ENCODE measurements at regions not wholly inside any gene's neighbourhood (a gene's known extent, or its start where the extent isn't known, plus 50 kb on each side); places are given as distances from the start of the nearest gene placed in this dataset.

GRCh38 chr5:57676222-57677098 is 193.8 kb upstream of the ACTBL2 start:
- H3K36me3 Mint-ChIP-seq: no peaks in the 10 kb centered on the region
- no peak overlapping the region for H3K27ac Mint-ChIP-seq
- no peak overlapping the region for H3K4me3 Mint-ChIP-seq
- no peak for ATAC-seq (ENCODE audit: low read depth)
- H3K9me3 Mint-ChIP-seq: no peaks in the 10 kb centered on the region
- H3K27me3 Mint-ChIP-seq: no peaks in the 10 kb centered on the region
- POLR2A ChIA-PET: no interaction called here
- DNase-seq: no peak
- H3K4me1 Mint-ChIP-seq: no peaks in the 10 kb centered on the region

- no peaks in the 10 kb centered on the region for H3K4me1 Mint-ChIP-seq
- POLR2A ChIA-PET: no interaction called here
- no peaks in the 10 kb centered on the region for H3K27me3 Mint-ChIP-seq
- H3K4me3 Mint-ChIP-seq: no peak overlapping the region
- H3K9me3 Mint-ChIP-seq: no peaks in the 10 kb centered on the region
- ATAC-seq (ENCODE audit: low read depth) (no peak), DNase-seq (no peak)
- no peak overlapping the region for H3K27ac Mint-ChIP-seq
- no peaks in the 10 kb centered on the region for H3K36me3 Mint-ChIP-seq
Observed at GRCh38 chr5:57675236-57675635, 192.6 kb upstream of the ACTBL2 start.

- POLR2A ChIA-PET: no interaction called here
- H3K4me1 Mint-ChIP-seq: no peaks in the 10 kb centered on the region
- no peaks in the 10 kb centered on the region for H3K36me3 Mint-ChIP-seq
- DNase-seq: no peak
- no peak overlapping the region for H3K4me3 Mint-ChIP-seq
- no peaks in the 10 kb centered on the region for H3K9me3 Mint-ChIP-seq
- H3K27me3 Mint-ChIP-seq: peaks cover 4% of the 10 kb centered on the region
- H3K27ac Mint-ChIP-seq: no peak overlapping the region
- ATAC-seq (ENCODE audit: low read depth): no peak
Observed at GRCh38 chr5:57671371-57671770, 188.8 kb upstream of the ACTBL2 start.

GRCh38 chr5:57666582-57666981 is 184.0 kb upstream of the ACTBL2 start:
- POLR2A ChIA-PET: no interaction called here
- no peaks in the 10 kb centered on the region for H3K36me3 Mint-ChIP-seq
- H3K4me1 Mint-ChIP-seq: no peaks in the 10 kb centered on the region
- no peak overlapping the region for H3K4me3 Mint-ChIP-seq
- no peak overlapping the region for H3K27ac Mint-ChIP-seq
- no peaks in the 10 kb centered on the region for H3K9me3 Mint-ChIP-seq
- no peak for ATAC-seq (ENCODE audit: low read depth)
- peaks cover 7% of the 10 kb centered on the region for H3K27me3 Mint-ChIP-seq
- no peak for DNase-seq

GRCh38 chr5:57665146-57665936 is 182.7 kb upstream of the ACTBL2 start:
- H3K36me3 Mint-ChIP-seq: no peaks in the 10 kb centered on the region
- POLR2A ChIA-PET: no interaction called here
- no peak overlapping the region for H3K4me3 Mint-ChIP-seq
- ATAC-seq (ENCODE audit: low read depth) (no peak), DNase-seq (no peak)
- no peak overlapping the region for H3K27ac Mint-ChIP-seq
- H3K9me3 Mint-ChIP-seq: no peaks in the 10 kb centered on the region
- no peaks in the 10 kb centered on the region for H3K4me1 Mint-ChIP-seq
- H3K27me3 Mint-ChIP-seq: peaks cover 7% of the 10 kb centered on the region

- Mint-ChIP-seq H3K27me3 (peaks cover 7% of the 10 kb centered on the region), H3K36me3 (no peaks in the 10 kb centered on the region), H3K4me3 (no peak overlapping the region), H3K9me3 (no peaks in the 10 kb centered on the region), H3K4me1 (no peaks in the 10 kb centered on the region), H3K27ac (no peak overlapping the region)
- POLR2A ChIA-PET: no interaction called here
- DNase-seq (no peak), ATAC-seq (ENCODE audit: low read depth) (no peak)
Observed at GRCh38 chr5:57664700-57665099, 182.1 kb upstream of the ACTBL2 start.

- Mint-ChIP-seq H3K4me3 (no peak overlapping the region), H3K9me3 (no peaks in the 10 kb centered on the region), H3K27ac (no peak overlapping the region), H3K36me3 (no peaks in the 10 kb centered on the region), H3K4me1 (no peaks in the 10 kb centered on the region), H3K27me3 (peaks cover 3% of the 10 kb centered on the region)
- no peak for DNase-seq
- no peak for ATAC-seq (ENCODE audit: low read depth)
- POLR2A ChIA-PET: no interaction called here
Observed at GRCh38 chr5:57663466-57663865, 180.9 kb upstream of the ACTBL2 start.

GRCh38 chr5:57662991-57663390 is 180.4 kb upstream of the ACTBL2 start:
- H3K27me3 Mint-ChIP-seq: peaks cover 3% of the 10 kb centered on the region
- no peaks in the 10 kb centered on the region for H3K36me3 Mint-ChIP-seq
- ATAC-seq (ENCODE audit: low read depth) (no peak), DNase-seq (no peak)
- POLR2A ChIA-PET: no interaction called here
- no peaks in the 10 kb centered on the region for H3K4me1 Mint-ChIP-seq
- no peak overlapping the region for H3K27ac Mint-ChIP-seq
- no peak overlapping the region for H3K4me3 Mint-ChIP-seq
- no peaks in the 10 kb centered on the region for H3K9me3 Mint-ChIP-seq

GRCh38 chr5:57659886-57660285 is 177.3 kb upstream of the ACTBL2 start:
- POLR2A ChIA-PET: no interaction called here
- H3K4me1 Mint-ChIP-seq: no peaks in the 10 kb centered on the region
- ATAC-seq (ENCODE audit: low read depth) (no peak), DNase-seq (no peak)
- no peaks in the 10 kb centered on the region for H3K9me3 Mint-ChIP-seq
- H3K27me3 Mint-ChIP-seq: peaks cover 3% of the 10 kb centered on the region
- H3K4me3 Mint-ChIP-seq: no peak overlapping the region
- no peak overlapping the region for H3K27ac Mint-ChIP-seq
- H3K36me3 Mint-ChIP-seq: no peaks in the 10 kb centered on the region

- Mint-ChIP-seq H3K4me1 (no peaks in the 10 kb centered on the region), H3K9me3 (no peaks in the 10 kb centered on the region), H3K27me3 (no peaks in the 10 kb centered on the region), H3K27ac (no peak overlapping the region), H3K4me3 (no peak overlapping the region), H3K36me3 (no peaks in the 10 kb centered on the region)
- no peak for DNase-seq
- no peak for ATAC-seq (ENCODE audit: low read depth)
- POLR2A ChIA-PET: no interaction called here
Observed at GRCh38 chr5:57658018-57658417, 175.4 kb upstream of the ACTBL2 start.

- no peaks in the 10 kb centered on the region for H3K9me3 Mint-ChIP-seq
- no peak for DNase-seq
- POLR2A ChIA-PET: no interaction called here
- H3K4me3 Mint-ChIP-seq: no peak overlapping the region
- no peaks in the 10 kb centered on the region for H3K27me3 Mint-ChIP-seq
- ATAC-seq (ENCODE audit: low read depth): no peak
- no peak overlapping the region for H3K27ac Mint-ChIP-seq
- no peaks in the 10 kb centered on the region for H3K36me3 Mint-ChIP-seq
- no peaks in the 10 kb centered on the region for H3K4me1 Mint-ChIP-seq
Observed at GRCh38 chr5:57655228-57655627, 172.6 kb upstream of the ACTBL2 start.

GRCh38 chr5:57653636-57654290 is 171.2 kb upstream of the ACTBL2 start:
- H3K27ac Mint-ChIP-seq: no peak overlapping the region
- H3K4me1 Mint-ChIP-seq: no peaks in the 10 kb centered on the region
- POLR2A ChIA-PET: no interaction called here
- no peaks in the 10 kb centered on the region for H3K27me3 Mint-ChIP-seq
- no peak for ATAC-seq (ENCODE audit: low read depth)
- H3K36me3 Mint-ChIP-seq: no peaks in the 10 kb centered on the region
- H3K4me3 Mint-ChIP-seq: no peak overlapping the region
- H3K9me3 Mint-ChIP-seq: no peaks in the 10 kb centered on the region
- no peak for DNase-seq

- no peak overlapping the region for H3K4me3 Mint-ChIP-seq
- DNase-seq (no peak), ATAC-seq (ENCODE audit: low read depth) (no peak)
- no peaks in the 10 kb centered on the region for H3K36me3 Mint-ChIP-seq
- no peaks in the 10 kb centered on the region for H3K4me1 Mint-ChIP-seq
- H3K9me3 Mint-ChIP-seq: no peaks in the 10 kb centered on the region
- H3K27me3 Mint-ChIP-seq: peaks cover 2% of the 10 kb centered on the region
- POLR2A ChIA-PET: no interaction called here
- no peak overlapping the region for H3K27ac Mint-ChIP-seq
Observed at GRCh38 chr5:57651127-57651526, 168.5 kb upstream of the ACTBL2 start.

Measured in activated naive CD8-positive, alpha-beta T cell treated with anti-CD3 and anti-CD28 coated beads, Interleukin-2, amount 10 ng/mL, durations not matched to agents 7 days and 5 days (primary cell).